Globus pallidus (tissue), 1 donor: ENCODE measurements at regions not wholly inside any gene's neighbourhood (a gene's known extent, or its start where the extent isn't known, plus 50 kb on each side); places are given as distances from the start of the nearest gene placed in this dataset.

Experiments
- DNase-seq: peaks from one replicate; pipeline ENCODE4 v3.0.0-alpha.2; 2015; ENCODE audit warnings: low spot score

DNA sequence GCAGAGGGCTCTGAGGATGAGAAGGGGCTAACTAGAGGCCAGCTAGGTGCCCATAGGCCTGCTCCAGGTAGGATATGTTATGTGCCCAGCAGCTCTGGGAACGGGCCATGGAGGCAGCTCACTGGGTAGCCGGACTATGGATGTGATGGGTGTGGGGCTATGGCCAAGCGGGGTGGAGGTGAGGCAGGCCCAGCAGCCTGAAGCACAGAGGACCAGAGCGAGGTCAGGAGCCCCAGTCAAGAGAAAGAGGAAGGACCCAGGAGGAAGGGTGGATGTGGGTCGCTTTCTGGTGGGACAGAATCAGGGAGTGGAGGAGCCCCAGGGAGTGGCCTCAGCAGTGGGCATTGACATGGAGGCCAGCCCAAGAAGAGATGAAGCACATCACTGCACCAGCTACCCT lies 117.9 kb upstream of the MLN start:
- no peak for DNase-seq

DNA sequence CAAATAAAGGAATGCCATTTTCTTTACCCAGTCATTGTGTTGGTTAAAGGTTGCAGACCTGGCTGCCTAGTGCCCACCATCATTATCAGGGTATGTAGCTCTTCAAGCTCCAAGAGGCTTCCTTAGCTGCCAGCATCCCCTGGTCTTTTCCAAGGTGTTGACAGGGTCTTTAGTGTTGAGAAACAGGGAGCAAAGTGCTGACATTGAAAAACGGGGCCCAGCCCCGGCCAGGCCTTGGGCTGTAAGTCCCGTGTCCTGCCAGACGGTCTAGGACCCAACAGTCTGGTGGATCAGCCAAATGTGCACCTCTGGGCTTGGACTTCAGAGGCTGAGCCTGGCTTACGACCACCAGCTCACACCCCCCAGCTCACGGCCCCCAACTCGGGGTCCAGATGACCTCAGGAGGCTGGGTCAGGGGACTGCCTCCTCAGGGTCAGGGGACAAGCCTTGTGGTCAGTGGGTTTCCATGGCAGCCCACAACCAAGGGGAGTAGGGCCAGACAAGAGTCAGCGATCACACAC lies 114.4 kb upstream of the MLN start:
- no peak for DNase-seq

DNA sequence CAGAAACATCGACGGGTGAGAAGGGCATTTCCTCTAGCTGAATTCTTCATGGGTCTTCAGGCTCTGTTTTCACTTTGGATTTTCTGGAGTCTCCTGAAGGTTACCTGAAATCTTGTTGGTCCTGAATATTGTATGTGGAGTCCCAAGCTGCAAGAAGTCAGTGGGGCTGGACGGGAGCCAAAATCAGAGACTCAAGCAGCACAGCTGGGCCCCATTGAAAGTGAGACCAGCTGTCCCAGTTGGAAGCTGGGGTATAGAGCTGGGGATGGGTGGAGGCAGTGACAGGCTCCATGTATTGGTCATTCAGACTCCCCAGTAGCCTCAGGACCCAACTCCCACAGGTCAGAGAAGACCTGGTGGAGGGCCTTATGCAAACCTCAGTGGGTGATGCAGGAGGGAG lies 111.3 kb upstream of the MLN start:
- no peak for DNase-seq

DNA sequence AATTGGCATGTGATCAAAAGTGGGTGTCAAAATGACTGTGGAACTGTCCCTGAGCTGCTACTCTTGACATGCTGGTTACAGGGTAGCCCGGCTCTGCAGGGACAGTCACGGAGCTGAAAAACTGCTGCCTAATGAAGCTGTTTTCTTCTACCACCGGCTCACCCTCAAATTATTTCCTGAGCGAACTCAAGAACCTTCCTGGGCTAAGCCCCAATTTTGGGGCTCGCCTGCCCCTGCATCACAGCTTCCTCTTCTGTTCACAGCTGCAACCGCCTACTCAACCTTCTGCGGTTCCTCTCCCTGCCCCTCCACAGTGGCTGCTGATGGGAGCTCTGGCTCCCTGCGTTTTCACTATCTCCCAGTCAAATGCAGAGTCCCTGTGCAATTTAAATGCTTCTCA lies 110.8 kb upstream of the MLN start:
- peak; percentile 3 for DNase-seq

DNA sequence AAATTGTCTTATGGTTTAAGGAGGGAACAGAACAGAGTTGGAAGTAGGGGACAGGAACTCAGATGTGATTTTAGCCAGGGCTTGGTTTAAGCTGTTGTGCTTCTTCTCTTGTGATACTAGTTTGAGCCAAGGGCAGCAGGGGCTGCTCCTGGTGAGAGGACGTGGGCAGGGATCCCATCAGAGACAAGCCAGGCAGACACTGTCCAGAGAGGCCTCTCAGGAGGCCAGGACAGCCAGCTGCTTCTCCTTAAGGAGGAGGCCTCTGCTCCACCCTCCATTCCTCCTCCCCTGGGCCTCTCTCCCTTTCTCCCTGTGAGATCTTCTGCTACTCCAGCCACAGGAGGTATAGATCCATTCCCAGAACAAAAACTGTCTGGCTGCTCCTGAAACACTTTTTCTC lies 108.4 kb upstream of the MLN start:
- no peak for DNase-seq

DNA sequence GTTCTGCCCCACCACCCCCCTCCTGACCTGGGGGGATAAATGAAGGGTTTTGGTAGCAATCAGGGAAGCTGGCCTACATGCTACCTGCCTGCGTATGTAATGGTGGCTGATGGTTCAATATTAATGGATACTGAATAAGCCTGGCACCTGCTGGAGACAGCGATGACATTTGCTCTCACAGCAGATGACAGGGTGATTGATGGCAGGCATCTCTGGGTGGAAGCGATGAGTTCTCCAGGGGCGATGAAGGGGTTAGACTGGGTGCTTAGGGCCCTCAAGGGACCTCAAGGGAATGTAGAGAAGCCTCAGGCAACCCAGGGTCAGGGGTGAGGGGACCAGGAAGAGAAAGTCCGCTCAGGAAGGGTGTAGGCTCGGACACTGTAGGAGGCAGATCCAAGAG lies 107.7 kb upstream of the MLN start:
- DNase-seq = no peak

DNA sequence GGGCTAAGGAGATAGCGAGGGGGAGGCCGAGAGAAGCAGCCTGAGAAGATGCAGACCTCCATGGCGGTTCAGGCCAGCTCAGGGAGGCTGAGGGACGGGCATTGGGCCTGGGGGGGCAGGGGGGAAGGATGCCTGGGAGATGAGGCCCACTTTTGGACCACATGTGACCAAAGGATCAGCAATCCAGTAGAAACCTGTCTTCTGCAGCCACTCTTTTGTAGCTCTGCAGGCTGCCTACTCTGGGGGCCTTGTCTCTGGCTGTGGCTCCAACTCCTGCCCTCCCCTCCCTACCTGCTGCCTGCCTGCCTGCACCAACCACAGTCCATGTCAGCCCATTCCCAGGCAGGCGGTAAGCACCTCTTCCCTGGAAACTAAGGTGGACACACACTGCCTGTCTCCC lies 106.8 kb upstream of the MLN start:
- no peak for DNase-seq

DNA sequence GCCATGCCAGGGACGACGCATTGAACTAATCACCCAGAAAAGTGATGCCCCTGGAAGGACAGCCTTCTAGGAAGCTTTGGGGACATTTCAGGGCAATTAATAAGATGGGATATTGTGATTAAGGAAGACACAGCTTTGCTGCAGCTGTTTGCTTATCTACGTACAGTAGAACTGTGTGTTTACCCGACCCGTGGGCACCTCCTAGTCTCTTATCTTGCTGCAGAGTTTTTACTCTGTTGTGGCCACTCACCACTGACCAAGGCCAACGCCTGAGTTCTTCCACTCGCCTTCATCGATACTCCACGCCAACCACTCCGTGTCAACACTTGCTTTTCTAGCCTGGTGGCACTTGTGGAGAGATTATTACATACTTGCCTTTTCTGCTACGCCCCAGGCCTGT lies 105.9 kb upstream of the MLN start:
- no peak for DNase-seq

DNA sequence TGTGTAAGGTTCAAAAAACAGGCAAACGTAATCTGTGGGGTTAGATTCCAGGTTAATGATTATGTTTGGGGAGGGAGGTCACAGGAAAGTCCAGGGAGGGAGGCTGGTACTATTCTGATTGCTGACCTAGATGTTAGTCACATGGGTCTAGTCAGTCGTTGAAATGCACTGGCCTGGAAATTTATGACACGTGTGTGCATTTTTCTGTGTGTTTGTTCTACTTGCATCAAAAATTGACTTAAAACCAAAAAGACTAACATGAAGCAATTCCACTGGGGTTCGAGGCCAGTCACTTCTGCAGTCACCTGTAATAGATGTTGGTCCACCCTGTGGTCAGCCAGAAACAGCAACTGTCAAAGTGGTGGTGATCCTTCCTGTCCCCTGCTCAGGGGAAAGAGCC lies 104.2 kb upstream of the MLN start:
- no peak for DNase-seq

DNA sequence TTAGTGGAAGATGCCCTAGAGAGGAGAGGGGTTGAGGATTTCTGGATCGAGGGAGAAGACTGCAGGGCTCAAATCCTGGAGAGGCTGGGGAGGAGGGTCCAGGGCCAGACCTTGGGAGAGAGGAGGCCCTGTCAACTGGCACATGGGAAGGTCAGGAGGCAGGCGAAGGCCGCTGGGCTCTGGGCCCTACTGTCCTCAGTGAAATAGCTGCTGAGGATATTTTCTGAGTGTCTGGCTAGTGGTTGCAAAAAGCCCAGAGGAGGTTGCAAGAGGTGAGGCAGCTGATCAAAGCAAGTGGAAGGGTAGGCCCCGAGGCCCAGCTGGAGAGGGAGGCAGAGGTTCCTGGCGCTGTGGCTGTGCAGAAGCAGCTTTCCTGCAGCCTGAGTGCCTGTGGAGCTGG lies 103.4 kb upstream of the MLN start:
- no peak for DNase-seq

DNA sequence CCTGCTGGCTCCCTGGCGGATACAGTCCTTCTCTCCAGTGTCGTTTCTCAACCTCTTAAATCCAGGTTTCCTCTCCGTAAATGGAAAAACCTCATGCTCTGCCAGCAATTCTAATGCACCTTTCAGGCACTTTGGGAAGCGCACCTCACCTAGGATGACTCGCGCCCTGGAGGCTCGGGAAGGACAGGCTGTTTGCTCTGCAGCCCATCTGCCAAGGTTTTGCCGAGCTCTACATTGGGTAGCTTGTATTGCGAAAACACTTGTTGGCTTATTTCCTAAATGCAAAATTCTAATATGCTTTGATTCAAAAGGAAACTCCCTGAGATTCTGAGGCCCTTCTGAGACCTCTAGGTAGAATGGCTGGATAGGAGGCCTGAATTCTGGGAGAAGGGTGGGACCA lies 102.6 kb upstream of the MLN start:
- DNase-seq = no peak

DNA sequence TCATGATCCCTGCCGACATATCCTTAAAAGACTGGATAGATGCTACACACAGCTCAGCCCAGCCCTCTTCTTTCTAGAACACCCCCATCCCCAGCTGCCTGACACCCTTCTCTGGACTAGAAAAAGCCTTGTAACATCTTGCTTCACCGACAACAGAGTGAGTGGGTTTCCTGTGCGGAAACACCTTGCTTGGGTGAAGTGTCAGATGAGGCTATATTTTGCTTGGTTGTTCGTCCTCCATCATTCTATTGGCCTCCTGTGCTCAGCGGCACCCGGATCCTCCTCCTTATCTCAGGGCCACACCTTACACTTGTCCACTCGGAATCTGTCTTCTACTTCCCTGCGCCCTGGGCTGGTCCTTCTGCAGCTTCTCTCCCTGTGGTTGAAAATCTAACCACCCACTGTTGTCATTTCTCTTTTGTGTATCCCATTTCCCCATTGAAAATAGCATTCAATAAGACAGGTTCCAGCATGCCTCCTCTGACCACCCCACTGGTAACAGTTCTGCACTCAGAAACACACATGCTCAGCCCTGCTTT lies 101.3 kb upstream of the MLN start:
- no peak for DNase-seq

DNA sequence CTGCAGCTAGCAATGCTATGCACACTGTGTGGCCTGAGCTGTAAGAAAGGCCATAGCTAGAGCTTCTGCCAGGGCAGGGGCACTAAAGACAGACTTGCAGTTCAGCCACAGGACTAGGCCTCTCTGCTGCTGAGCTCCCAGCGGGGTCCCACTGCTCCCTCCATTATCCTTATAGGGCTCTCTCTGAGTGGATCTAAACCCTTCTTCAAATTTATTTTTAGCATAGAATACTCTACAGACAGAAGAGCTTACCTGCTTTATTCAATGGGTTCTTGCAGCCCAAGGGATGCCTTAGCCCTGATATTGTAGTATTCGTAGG lies 100.9 kb upstream of the MLN start:
- DNase-seq = no peak

DNA sequence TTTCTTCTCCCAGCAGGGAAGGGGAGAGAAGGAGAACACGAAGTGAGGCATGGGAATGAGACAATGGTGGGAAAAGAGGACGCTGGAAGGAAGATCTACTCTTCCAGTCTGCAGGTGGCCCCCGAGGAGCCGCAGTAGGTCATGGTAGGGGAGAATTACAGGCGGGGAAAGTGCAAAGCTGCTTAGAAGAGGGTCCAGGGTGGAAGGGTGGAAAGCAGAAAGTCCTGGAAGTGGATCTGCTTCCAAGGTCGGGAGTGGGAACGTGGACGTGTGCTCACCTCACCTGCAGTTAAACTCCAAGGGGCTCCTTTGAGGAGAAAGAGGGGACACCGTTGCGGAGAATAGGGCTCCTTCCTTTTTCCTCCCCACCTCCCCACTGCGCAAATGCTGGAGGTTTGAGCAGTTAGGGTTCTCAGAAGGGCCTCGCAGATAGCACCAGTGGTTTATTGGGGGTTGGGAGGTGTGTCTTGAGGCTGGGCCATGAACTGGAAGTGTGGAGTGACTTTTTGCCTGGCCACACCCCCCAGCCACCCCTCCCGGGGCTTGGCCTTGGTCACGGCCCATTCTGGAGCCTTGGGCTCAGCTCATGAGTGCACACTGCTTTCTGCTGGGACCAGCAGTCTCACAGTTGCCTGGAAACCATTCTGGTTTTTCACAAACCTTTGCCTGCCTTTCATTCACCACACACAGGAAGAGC lies 100.4 kb upstream of the MLN start:
- no peak for DNase-seq

DNA sequence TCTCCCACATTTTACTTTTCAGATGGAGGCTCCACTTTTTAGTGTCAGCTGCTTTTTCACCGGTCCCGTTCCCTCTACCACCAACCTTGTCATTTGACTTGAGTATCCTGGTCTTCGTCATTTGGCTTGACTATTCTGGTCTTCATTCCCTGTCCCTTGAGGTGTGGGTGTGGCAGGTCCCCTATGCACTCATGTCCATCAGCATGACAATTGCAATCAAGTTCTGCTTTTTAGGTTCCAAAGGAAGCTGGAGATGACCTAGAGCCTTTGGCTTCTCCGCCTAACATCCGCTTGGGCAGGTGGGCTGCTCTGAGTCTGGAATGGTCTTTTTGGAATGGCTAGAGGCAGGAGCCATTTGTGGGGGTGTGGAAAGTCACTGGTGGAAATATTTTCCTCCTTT lies 99.8 kb upstream of the MLN start:
- no peak for DNase-seq

DNA sequence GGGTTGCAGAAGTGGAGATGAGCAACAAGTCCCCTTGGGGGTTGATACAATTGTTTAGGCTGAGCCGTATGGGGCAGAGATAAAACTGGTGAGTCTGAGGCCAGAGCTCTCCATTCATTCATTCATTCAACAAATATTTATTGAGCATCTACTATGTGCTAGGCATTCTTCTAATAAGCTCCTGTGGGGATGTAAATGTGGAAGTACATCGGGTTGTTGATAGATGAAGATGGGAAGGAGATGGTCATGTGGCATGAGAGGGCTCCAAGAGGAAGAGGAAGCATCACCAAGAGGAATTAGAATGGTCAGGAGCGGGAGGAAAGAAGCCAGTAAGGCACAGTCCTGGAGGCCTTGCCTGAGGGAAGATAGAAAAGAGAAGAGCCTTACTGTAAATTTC lies 98.7 kb upstream of the MLN start:
- no peak for DNase-seq

DNA sequence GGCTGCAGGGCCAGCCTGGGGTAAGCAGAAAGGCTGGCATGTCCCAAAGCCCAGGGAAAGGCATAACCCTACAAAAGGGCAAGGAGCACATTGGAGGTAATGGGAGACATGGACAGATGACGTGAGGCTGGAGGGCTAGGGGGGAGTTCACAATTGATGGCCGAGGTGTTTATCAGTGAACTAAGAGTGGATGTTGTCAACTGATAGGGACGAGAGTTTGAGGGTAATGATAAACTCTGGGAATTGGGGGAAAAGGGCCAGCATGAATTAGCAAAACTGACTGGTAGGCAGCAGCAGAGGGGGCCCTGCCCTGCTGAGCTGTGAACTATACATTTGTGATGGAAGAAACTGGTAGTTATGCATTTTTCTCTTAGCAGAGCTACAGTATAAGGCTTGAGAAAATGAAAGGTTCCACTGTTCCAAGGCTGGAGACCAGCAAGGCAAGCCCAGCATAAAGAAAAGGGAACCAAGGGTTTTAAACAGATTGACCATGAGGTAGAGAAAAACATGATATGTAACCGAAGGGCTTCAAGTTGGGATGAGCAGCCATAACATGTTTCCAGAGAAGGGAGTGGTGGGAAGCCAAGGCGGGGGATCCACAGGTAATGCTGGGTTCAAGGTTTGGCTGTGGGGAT lies 98.1 kb upstream of the MLN start:
- DNase-seq = no peak

DNA sequence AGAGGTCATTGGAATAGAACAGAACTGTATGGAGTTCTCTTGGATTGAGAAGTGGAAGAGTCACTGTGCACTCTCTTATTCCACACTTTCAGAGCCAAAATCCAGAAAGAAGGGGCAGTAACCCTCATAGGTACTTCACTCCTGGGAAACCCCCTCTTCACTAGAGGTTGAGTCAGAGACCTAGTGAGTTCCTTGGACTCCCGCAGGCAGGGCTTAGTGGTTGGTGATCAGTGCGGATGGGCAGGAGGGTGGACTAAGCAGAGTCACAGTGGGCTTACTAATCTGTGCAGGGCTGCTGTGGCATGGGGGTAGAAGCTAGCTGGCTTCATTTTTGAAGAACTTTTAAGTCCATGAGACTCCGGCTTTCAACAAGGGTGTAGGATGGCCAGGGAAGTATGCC lies 95.0 kb upstream of the MLN start:
- no peak for DNase-seq

DNA sequence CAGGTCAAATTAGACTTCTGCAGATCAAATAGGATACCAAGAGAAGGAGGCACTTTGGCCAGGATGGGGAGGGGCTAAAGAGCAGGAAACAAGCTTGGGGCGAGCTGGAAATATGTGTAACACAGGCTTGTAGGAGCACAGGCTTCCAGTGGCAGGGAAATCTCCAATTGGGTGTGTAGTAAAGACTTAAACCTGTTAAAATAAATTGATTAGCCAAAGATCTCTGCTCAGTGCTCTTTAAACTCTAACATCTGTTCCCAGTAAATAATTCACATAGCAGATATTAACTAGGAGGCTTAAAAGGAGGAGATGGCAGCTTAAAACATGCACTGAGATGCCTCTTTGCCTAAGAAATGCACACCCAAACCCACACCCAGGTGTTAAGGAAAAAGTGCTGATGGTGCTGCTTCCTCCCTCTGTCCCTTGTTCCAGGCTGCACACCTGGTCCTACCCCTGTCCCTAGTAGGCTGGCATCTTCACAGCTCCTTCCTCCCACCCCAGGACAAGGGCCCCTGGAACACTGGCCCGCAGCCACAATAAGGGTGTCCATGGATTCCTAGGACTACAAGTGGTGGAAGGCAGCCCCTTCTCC lies 93.5 kb upstream of the MLN start:
- DNase-seq = no peak

DNA sequence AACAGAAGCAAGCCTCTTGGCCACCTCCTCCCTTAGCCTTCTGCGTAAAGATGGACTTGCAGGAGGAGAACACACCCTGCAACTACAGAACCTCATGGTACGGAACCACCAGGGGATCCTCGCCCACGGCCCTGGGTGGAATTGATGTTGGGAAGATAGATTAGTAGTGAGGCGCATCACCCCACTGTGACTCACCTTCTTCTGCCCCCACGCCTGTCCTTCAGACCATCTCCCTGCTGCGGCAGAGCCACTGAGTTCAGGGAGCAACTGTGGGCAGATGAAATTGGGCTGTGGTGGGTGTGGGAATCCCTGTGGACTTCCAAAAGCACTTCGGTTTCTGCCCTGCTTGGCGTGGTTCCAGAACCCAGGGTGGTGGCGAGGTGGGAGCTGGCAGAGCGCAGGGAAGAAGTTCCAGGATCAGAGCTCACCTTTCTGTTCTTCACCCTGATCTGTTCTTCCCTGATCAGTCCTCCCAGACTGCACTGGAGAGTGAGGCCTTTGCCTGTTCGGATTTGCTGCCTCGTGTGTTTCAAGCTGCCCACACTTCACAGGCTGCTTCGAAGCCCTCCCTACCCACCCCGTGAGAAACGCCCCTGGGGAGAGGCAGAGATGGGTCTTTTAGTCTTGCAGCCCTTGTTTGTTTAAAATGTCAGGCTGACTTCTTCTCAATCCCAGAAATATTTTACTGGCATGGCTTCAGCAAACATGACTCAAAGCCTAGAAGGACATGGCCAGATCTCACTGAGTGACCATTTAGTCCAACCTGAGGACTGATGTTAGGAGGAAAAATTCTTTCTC lies 92.8 kb upstream of the MLN start:
- DNase-seq = no peak

DNA sequence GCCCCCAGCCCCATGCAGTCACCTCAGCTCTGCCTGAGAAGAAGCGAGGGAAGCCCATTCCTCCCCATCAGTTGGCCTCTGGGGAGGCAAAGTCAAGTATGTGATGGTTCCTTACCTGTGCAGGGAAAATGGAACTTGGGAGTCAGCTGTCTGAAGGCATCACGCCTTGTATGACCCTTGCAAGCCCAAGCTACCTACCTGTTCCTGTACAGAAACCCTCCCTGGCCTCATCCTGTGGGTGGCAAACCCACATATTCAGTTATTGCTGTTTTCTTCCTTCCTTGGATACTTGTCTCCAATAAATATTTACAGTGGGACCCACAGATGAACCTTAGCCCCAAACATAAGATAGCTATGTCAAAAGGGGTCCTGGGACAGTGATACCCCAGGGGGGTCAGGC lies 92.2 kb upstream of the MLN start:
- DNase-seq = no peak

DNA sequence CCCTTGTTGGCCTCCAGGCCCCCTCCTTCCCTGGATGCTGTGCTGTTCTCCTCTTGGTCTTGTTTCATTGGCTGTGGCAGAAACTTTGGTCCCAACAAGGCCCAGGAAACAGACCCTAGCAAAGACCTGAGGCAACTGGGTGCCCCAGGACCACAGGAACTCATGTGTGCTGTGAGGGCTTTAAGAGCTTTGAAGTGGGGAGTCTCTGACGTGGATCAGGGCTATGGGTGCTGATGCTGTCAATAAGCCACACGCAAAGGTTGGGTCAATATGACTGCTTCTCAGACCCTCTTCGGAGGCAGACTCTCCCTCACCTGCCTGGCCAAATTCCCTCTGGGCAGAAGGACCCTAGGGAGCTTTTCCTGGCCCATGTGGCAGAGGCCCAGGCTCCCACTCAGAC lies 91.5 kb upstream of the MLN start:
- DNase-seq = no peak

DNA sequence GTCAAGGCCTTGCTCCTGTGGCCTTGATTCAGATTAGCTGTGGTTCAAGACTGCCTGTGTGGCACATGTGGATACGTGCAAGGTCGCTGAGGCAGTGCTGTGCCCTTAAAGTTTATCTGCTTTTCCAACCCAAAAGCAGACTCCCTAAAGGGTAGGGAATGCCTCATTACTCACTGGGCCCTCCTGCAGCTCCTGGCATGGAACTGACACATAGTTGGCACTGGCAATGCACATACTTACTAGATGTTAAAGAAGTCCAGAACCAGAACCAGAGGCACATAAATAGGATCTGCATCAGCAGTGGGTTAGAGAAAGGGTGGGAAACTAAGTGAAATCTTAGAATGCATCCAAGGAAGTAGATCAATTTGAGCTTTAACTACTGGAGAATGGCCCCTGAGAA lies 90.6 kb upstream of the MLN start:
- DNase-seq = no peak
